Activated CD8-positive, alpha-beta T cell treated with anti-CD3 and anti-CD28 coated beads for 36 hours (primary cell): ENCODE measurements at regions not wholly inside any gene's neighbourhood (a gene's known extent, or its start where the extent isn't known, plus 50 kb on each side); places are given as distances from the start of the nearest gene placed in this dataset.

Experiments
- ATAC-seq: fragments of 200-7000 bp; cut with Tn5 transposase; one replicate; pipeline ENCODE4 v1.10.0; 2021; ENCODE audit warnings: mild to moderate bottlenecking, moderate library complexity
- CTCF ChIA-PET: fragments of 350-600 bp; sonication (Branson Sonifier 250); formaldehyde crosslinking; loops from one replicate; lab custom pipeline; 2021; ENCODE audit warnings: antibody characterized with exemption; lab: Charles Lee
- POLR2A ChIA-PET: fragments of 350-600 bp; sonication (Branson Sonifier 250); formaldehyde crosslinking; loops from one replicate; lab custom pipeline; 2021; ENCODE audit warnings: antibody characterized with exemption; lab: Charles Lee
- DNase-seq: peaks from one replicate; pipeline ENCODE4 v3.0.0-alpha.2; 2020
- H3K27ac Mint-ChIP-seq: one replicate; pipeline ENCODE4 v1.8.0; 2021; ENCODE audit warnings: mild to moderate bottlenecking, mixed read lengths
- H3K27me3 Mint-ChIP-seq: one replicate; pipeline ENCODE4 v1.8.0; 2021; ENCODE audit warnings: mixed read lengths
- H3K36me3 Mint-ChIP-seq: one replicate; pipeline ENCODE4 v1.8.0; 2021; ENCODE audit warnings: low read depth, mixed read lengths
- H3K4me1 Mint-ChIP-seq: one replicate; pipeline ENCODE4 v1.8.0; 2021; ENCODE audit warnings: low read depth, mixed read lengths
- H3K4me3 Mint-ChIP-seq: one replicate; pipeline ENCODE4 v1.8.0; 2021; ENCODE audit warnings: mild to moderate bottlenecking, moderate library complexity, mixed read lengths
- H3K9me3 Mint-ChIP-seq: one replicate; pipeline ENCODE4 v1.8.0; 2021; ENCODE audit warnings: mixed read lengths
- intact Hi-C: fragments of 100-400 bp; cut with micrococcal nuclease; formaldehyde crosslinking; loops from one replicate; pipeline ENCODE4 v1.10.0; 2022
- TF ChIP-seq, protein P1 (sequence below): fragments of 200-600 bp; IDR thresholded peaks from one replicate; pipeline ENCODE4 v1.8.0; 2022; ENCODE audit warnings: antibody characterized with exemption, mild to moderate bottlenecking

DNA sequence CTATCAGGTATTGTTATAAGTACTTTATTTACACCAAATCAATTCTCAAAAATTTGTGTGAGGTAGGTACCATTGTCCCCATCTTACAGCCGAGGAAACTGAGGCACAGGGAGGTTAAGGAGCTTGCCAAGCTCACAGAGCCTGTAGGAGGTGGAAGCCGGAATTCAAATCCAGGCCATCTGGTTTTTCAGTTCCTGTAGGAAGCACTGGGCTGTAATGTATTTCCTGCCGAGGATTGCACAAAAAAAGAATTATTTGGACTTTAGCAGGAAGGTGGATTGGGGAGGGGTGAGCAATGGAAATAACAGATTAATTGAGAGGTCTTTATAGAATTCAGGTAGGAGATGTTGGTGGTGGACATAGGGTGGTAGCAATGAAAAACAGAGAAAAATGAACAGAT is 315.3 kb upstream of the AUTS2 start:
- Mint-ChIP-seq H3K36me3 (no peaks in the 10 kb centered on the region), H3K9me3 (peaks cover 9% of the 10 kb centered on the region), H3K4me1 (no peaks in the 10 kb centered on the region), H3K4me3 (no peak overlapping the region), H3K27me3 (no peaks in the 10 kb centered on the region), H3K27ac (no peak overlapping the region)
- ATAC-seq = no peak
- DNase-seq = no peak
- POLR2A ChIA-PET = no interaction called here
- CTCF ChIA-PET = no interaction called here
- TF ChIP-seq, protein P1, sequence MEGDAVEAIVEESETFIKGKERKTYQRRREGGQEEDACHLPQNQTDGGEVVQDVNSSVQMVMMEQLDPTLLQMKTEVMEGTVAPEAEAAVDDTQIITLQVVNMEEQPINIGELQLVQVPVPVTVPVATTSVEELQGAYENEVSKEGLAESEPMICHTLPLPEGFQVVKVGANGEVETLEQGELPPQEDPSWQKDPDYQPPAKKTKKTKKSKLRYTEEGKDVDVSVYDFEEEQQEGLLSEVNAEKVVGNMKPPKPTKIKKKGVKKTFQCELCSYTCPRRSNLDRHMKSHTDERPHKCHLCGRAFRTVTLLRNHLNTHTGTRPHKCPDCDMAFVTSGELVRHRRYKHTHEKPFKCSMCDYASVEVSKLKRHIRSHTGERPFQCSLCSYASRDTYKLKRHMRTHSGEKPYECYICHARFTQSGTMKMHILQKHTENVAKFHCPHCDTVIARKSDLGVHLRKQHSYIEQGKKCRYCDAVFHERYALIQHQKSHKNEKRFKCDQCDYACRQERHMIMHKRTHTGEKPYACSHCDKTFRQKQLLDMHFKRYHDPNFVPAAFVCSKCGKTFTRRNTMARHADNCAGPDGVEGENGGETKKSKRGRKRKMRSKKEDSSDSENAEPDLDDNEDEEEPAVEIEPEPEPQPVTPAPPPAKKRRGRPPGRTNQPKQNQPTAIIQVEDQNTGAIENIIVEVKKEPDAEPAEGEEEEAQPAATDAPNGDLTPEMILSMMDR = no peak
- intact Hi-C loops = no loop called here

DNA sequence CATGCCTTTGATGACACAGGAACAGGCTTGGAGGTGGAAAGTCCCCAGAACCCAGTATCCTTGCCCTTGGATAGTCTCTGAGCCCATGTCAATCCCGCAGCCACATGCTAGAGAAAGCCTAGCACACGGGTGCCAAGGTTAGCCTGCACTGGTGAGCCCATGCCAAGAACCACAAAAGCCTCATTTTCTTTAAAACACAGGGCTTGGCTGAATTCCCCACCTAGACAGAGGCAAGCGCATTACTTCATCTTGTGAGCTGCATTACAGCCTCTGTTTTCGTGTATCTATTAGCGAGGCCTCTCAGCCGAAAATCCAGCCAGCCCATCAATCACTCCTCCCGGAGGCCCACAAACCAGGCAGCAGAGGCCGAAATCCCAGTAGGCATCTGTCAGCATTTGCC is 314.9 kb upstream of the AUTS2 start:
- no peaks in the 10 kb centered on the region for H3K4me1 Mint-ChIP-seq
- no peak overlapping the region for H3K4me3 Mint-ChIP-seq
- no peaks in the 10 kb centered on the region for H3K27me3 Mint-ChIP-seq
- POLR2A ChIA-PET = no interaction called here
- no peaks in the 10 kb centered on the region for H3K36me3 Mint-ChIP-seq
- H3K27ac Mint-ChIP-seq = no peak overlapping the region
- intact Hi-C loops = no loop called here
- CTCF ChIA-PET = no interaction called here
- TF ChIP-seq, protein P1 = no peak
- DNase-seq = no peak
- ATAC-seq = no peak
- peaks cover 9% of the 10 kb centered on the region for H3K9me3 Mint-ChIP-seq

DNA sequence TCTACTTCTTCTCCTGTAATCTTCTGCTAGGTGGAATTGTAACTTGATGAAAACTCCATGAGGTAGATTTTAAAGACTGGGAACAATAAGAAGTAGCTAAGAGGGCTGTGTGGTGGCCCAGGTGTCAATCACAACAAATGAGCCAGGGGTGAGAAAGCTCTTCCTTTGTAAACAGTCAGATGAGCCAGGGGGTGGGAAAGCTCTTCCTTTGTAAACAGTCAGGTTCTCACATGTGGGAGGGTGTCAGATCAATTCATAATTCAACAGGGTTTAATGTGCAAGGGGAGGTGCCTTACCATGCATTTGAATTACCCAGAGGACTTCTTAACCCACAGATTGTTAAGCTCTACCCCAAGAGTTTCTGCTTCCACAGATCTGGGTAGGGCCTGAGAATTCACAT is 312.4 kb upstream of the AUTS2 start:
- H3K4me3 Mint-ChIP-seq = no peak overlapping the region
- ChIA-PET CTCF (no interaction called here), POLR2A (no interaction called here)
- no peaks in the 10 kb centered on the region for H3K27me3 Mint-ChIP-seq
- DNase-seq (no peak), ATAC-seq (no peak)
- no peak overlapping the region for H3K27ac Mint-ChIP-seq
- no peaks in the 10 kb centered on the region for H3K36me3 Mint-ChIP-seq
- H3K4me1 Mint-ChIP-seq = no peaks in the 10 kb centered on the region
- TF ChIP-seq, protein P1 = no peak
- H3K9me3 Mint-ChIP-seq = peaks cover 9% of the 10 kb centered on the region
- intact Hi-C loops = no loop called here

DNA sequence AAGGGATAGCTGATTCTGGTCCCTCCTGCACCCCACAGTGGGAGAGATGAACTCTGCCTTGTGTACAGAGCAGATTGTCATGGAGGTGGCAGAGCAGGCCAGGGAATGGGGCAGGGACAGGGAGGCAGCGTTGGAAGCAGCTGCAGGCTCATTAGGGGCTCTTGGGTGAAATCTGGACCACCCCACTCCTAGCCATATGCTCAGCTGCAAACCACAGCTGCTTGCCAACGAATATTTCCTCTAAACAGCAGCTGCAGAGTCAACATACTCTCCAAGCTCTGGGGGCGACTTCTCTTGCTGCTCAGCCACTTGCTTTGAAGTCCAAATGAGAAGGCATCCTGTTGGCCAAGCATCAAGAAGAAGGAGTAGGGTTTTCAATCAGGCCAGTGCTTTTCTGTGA is 302.3 kb upstream of the AUTS2 start:
- ChIA-PET CTCF (no interaction called here), POLR2A (no interaction called here)
- peaks cover 5% of the 10 kb centered on the region for H3K9me3 Mint-ChIP-seq
- peaks cover 2% of the 10 kb centered on the region for H3K27me3 Mint-ChIP-seq
- H3K27ac Mint-ChIP-seq = no peak overlapping the region
- no peaks in the 10 kb centered on the region for H3K36me3 Mint-ChIP-seq
- H3K4me1 Mint-ChIP-seq = no peaks in the 10 kb centered on the region
- no peak overlapping the region for H3K4me3 Mint-ChIP-seq
- DNase-seq (no peak), ATAC-seq (no peak)
- TF ChIP-seq, protein P1 = no peak
- intact Hi-C loops = no loop called here

DNA sequence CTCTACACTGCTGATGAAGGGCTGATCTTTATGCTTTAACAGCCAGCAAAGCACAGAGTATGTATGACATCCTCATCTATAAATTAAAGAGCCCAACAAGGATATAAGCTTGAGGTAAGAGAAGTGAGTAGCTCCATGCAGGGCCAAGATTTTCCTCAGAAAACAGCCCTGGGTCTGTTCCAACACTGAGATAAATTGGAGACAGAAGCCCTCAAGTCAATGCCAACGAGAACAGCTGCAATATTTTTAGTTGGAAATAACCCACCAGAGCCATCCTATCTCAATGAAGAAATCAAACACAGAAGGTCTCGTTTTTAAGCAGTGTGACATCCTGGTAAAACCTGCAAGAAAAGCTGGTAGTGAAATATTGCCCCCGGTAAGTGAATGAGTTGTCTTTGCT is 297.0 kb upstream of the AUTS2 start:
- intact Hi-C loops = no loop called here
- no peaks in the 10 kb centered on the region for H3K36me3 Mint-ChIP-seq
- no peaks in the 10 kb centered on the region for H3K27me3 Mint-ChIP-seq
- ChIA-PET CTCF (no interaction called here), POLR2A (no interaction called here)
- no peak overlapping the region for H3K4me3 Mint-ChIP-seq
- DNase-seq = no peak
- TF ChIP-seq, protein P1 = no peak
- H3K27ac Mint-ChIP-seq = no peak overlapping the region
- H3K4me1 Mint-ChIP-seq = no peaks in the 10 kb centered on the region
- ATAC-seq = no peak
- H3K9me3 Mint-ChIP-seq = peaks cover 5% of the 10 kb centered on the region
